ENCODE measurements at regions not wholly inside any gene's neighbourhood (a gene's known extent, or its start where the extent isn't known, plus 50 kb on each side); places are given as distances from the start of the nearest gene placed in this dataset.

DNA sequence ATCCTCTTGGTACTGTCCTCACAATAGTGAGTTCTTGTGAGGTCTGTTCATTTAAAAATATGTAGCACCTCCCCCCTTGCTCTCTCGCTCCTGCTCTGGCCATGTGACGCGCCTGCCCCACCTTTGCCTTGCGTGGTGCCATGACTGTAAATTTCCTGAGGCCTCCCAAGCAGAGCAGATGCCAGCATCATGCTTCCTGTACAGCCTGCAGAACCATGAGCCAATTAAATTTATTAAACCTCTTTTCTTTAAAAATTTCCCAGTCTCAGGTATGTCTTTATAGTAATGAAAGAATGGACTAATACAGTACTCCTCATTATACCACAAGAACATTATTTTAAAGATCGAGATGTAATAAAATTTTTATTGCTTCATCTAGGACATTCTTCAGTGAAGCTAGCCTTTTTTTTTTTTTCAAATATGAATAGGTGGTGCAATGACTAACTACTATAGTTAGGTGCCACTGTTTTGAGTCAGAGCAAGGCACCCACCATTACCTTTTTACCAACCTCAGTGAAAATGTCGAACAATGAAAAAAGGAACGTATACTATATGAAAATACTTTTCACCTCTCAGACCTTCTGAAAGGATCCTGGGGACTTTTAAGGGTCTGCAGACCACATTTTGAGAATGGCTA lies 191.1 kb upstream of the SGK1 start:
- ChIA-PET CTCF (no interaction called here), POLR2A (no interaction called here)
- H3K9me3 Mint-ChIP-seq: no peaks in the 10 kb centered on the region
- no peaks in the 10 kb centered on the region for H3K4me1 ChIP-seq (ENCODE audit: insufficient read depth, low read length)
- H3K27me3 Mint-ChIP-seq: no peaks in the 10 kb centered on the region
- H3K27ac ChIP-seq (ENCODE audit: low read depth, low read length): no peak overlapping the region
- no peaks in the 10 kb centered on the region for H3K36me3 ChIP-seq (ENCODE audit: insufficient read depth, low read length)
- no peaks in the 10 kb centered on the region for H3K27me3 ChIP-seq (ENCODE audit: insufficient read depth, low read length, poor library complexity, severe bottlenecking)
- no peaks in the 10 kb centered on the region for H3K4me1 Mint-ChIP-seq
- no peak overlapping the region for H3K4me3 Mint-ChIP-seq
- no peaks in the 10 kb centered on the region for H3K9me3 ChIP-seq (ENCODE audit: low read length)
- no peak for DNase-seq
- H3K36me3 Mint-ChIP-seq: no peaks in the 10 kb centered on the region
- no peak overlapping the region for H3K27ac Mint-ChIP-seq
- H3K4me3 ChIP-seq (ENCODE audit: low read length): no peak overlapping the region

DNA sequence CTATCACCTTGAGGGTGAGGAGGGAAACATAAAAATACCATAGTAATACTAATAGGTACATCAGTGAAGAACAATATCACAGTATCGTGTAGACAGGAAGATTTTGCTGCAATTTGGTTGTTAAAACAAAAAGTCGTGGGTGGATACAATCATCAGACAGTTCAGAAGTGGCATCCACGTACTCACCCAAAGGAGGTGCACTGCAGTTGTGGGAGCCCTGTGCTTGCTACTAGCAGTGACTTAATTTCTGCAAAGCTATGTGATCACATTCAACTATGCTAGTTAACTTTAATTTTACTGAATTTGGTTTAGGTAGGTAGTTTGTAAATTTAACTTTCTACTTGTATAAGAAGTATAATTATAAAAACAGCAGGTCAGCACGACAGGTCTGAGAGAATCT lies 188.2 kb upstream of the SGK1 start:
- peaks cover 0 to 1% of the 10 kb centered on the region in 2 donors for H3K27me3 Mint-ChIP-seq
- Histone ChIP-seq H3K27me3 (ENCODE audit: insufficient read depth, low read length, poor library complexity, severe bottlenecking) (no peaks in the 10 kb centered on the region), H3K4me1 (ENCODE audit: insufficient read depth, low read length) (no peaks in the 10 kb centered on the region), H3K36me3 (ENCODE audit: insufficient read depth, low read length) (no peaks in the 10 kb centered on the region), H3K9me3 (ENCODE audit: low read length) (no peaks in the 10 kb centered on the region), H3K27ac (ENCODE audit: low read depth, low read length) (no peak overlapping the region), H3K4me3 (ENCODE audit: low read length) (no peak overlapping the region)
- H3K4me3 Mint-ChIP-seq: no peak overlapping the region
- ChIA-PET POLR2A (no interaction called here), CTCF (no interaction called here)
- H3K27ac Mint-ChIP-seq: no peak overlapping the region
- H3K9me3 Mint-ChIP-seq: no peaks in the 10 kb centered on the region
- no peak for DNase-seq
- no peaks in the 10 kb centered on the region for H3K36me3 Mint-ChIP-seq
- H3K4me1 Mint-ChIP-seq: no peaks in the 10 kb centered on the region

- CTCF ChIA-PET: no interaction called here
- H3K9me3 ChIP-seq (ENCODE audit: low read length): no peaks in the 10 kb centered on the region
- H3K27ac ChIP-seq (ENCODE audit: low read depth, low read length): no peak overlapping the region
- H3K36me3 ChIP-seq (ENCODE audit: insufficient read depth, low read length): no peaks in the 10 kb centered on the region
- Mint-ChIP-seq H3K9me3 (no peaks in the 10 kb centered on the region), H3K27me3 (peaks cover 0 to 1% of the 10 kb centered on the region in 2 donors), H3K36me3 (no peaks in the 10 kb centered on the region), H3K4me1 (no peaks in the 10 kb centered on the region), H3K27ac (no peak overlapping the region), H3K4me3 (no peak overlapping the region)
- POLR2A ChIA-PET: no interaction called here
- H3K27me3 ChIP-seq (ENCODE audit: insufficient read depth, low read length, poor library complexity, severe bottlenecking): no peaks in the 10 kb centered on the region
- no peak for DNase-seq
- H3K4me3 ChIP-seq (ENCODE audit: low read length): no peak overlapping the region
- no peaks in the 10 kb centered on the region for H3K4me1 ChIP-seq (ENCODE audit: insufficient read depth, low read length)
These were observed 185.8 kb upstream of the SGK1 start for GRCh38 chr6:134503585-134504281.

- CTCF ChIA-PET: no interaction called here
- H3K36me3 Mint-ChIP-seq: no peaks in the 10 kb centered on the region
- no peak overlapping the region for H3K4me3 Mint-ChIP-seq
- no peaks in the 10 kb centered on the region for H3K27me3 ChIP-seq (ENCODE audit: insufficient read depth, low read length, poor library complexity, severe bottlenecking)
- H3K4me3 ChIP-seq (ENCODE audit: low read length): no peak overlapping the region
- H3K36me3 ChIP-seq (ENCODE audit: insufficient read depth, low read length): no peaks in the 10 kb centered on the region
- H3K9me3 ChIP-seq (ENCODE audit: low read length): no peaks in the 10 kb centered on the region
- H3K27ac Mint-ChIP-seq: no peak overlapping the region
- no peaks in the 10 kb centered on the region for H3K9me3 Mint-ChIP-seq
- DNase-seq: no peak
- H3K27ac ChIP-seq (ENCODE audit: low read depth, low read length): no peak overlapping the region
- POLR2A ChIA-PET: no interaction called here
- H3K4me1 ChIP-seq (ENCODE audit: insufficient read depth, low read length): no peaks in the 10 kb centered on the region
- no peaks in the 10 kb centered on the region for H3K4me1 Mint-ChIP-seq
- peaks cover 0 to 1% of the 10 kb centered on the region in 2 donors for H3K27me3 Mint-ChIP-seq
These were observed 185.0 kb upstream of the SGK1 start for GRCh38 chr6:134502614-134503549.

DNA sequence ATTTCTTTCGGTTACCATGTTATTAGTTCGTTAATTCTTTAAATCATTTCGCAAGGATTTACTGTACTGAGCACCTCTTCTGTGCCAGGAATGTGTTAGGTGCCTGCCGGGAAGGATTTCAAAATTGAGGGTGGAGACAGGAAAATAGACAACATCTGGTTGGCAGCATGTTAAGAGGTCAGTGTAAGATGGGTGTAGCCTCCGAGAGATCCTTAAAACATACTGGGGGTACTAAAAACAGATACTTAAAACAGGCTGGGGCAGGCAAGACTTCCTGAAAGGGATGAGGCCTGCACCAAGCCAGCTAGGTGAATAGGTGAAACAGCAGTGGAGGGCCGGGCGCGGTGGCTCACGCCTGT lies 178.0 kb upstream of the SGK1 start:
- Histone ChIP-seq H3K9me3 (ENCODE audit: low read length) (no peaks in the 10 kb centered on the region), H3K36me3 (ENCODE audit: insufficient read depth, low read length) (no peaks in the 10 kb centered on the region), H3K4me1 (ENCODE audit: insufficient read depth, low read length) (no peaks in the 10 kb centered on the region), H3K27me3 (ENCODE audit: insufficient read depth, low read length, poor library complexity, severe bottlenecking) (no peaks in the 10 kb centered on the region), H3K4me3 (ENCODE audit: low read length) (no peak overlapping the region), H3K27ac (ENCODE audit: low read depth, low read length) (no peak overlapping the region)
- peaks cover 4 to 5% of the 10 kb centered on the region in 2 donors for H3K27me3 Mint-ChIP-seq
- ChIA-PET POLR2A (no interaction called here), CTCF (no interaction called here)
- no peaks in the 10 kb centered on the region for H3K9me3 Mint-ChIP-seq
- H3K4me1 Mint-ChIP-seq: no peaks in the 10 kb centered on the region
- no peak for DNase-seq
- no peak overlapping the region for H3K4me3 Mint-ChIP-seq
- no peak overlapping the region for H3K27ac Mint-ChIP-seq
- no peaks in the 10 kb centered on the region for H3K36me3 Mint-ChIP-seq

GRCh38 chr6:134495203-134495889 lies 177.4 kb upstream of the SGK1 start:
- no peaks in the 10 kb centered on the region for H3K27me3 ChIP-seq (ENCODE audit: insufficient read depth, low read length, poor library complexity, severe bottlenecking)
- no peaks in the 10 kb centered on the region for H3K4me1 ChIP-seq (ENCODE audit: insufficient read depth, low read length)
- POLR2A ChIA-PET: no interaction called here
- H3K27ac ChIP-seq (ENCODE audit: low read depth, low read length): no peak overlapping the region
- no peaks in the 10 kb centered on the region for H3K9me3 ChIP-seq (ENCODE audit: low read length)
- H3K27me3 Mint-ChIP-seq: peaks cover 4 to 5% of the 10 kb centered on the region in 2 donors
- H3K4me3 Mint-ChIP-seq: no peak overlapping the region
- no peak overlapping the region for H3K27ac Mint-ChIP-seq
- no peak for DNase-seq
- H3K9me3 Mint-ChIP-seq: no peaks in the 10 kb centered on the region
- H3K36me3 Mint-ChIP-seq: no peaks in the 10 kb centered on the region
- no peak overlapping the region for H3K4me3 ChIP-seq (ENCODE audit: low read length)
- H3K4me1 Mint-ChIP-seq: no peaks in the 10 kb centered on the region
- CTCF ChIA-PET: no interaction called here
- H3K36me3 ChIP-seq (ENCODE audit: insufficient read depth, low read length): no peaks in the 10 kb centered on the region

DNA sequence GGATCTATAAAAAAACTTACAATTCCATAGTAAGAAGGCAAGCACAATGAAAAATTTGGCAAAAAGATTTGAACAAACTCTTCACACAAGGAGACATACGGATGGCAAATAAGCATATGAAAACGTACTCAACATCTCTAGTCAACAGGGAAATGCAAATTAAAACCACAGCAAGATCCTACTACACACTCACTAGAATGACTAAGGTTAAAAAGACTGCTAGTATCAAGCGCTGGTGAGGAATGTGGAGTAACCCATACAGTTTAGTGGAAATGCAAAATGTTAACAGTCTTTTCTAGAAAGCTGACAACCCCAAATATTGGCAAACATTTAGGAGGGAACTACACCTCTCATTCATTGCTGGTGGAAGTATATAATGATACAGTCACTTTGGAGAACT lies 175.9 kb upstream of the SGK1 start:
- H3K9me3 Mint-ChIP-seq: no peaks in the 10 kb centered on the region
- CTCF ChIA-PET: interaction anchor here (1.7 kb wide), 1 partner anchor 147 kb away, joined by 3 read pairs; no protein-coding TSS in a partner anchor
- Histone ChIP-seq H3K4me1 (ENCODE audit: insufficient read depth, low read length) (no peaks in the 10 kb centered on the region), H3K27me3 (ENCODE audit: insufficient read depth, low read length, poor library complexity, severe bottlenecking) (no peaks in the 10 kb centered on the region), H3K9me3 (ENCODE audit: low read length) (no peaks in the 10 kb centered on the region), H3K36me3 (ENCODE audit: insufficient read depth, low read length) (no peaks in the 10 kb centered on the region), H3K27ac (ENCODE audit: low read depth, low read length) (no peak overlapping the region), H3K4me3 (ENCODE audit: low read length) (no peak overlapping the region)
- no peak overlapping the region for H3K27ac Mint-ChIP-seq
- POLR2A ChIA-PET: no interaction called here
- no peaks in the 10 kb centered on the region for H3K36me3 Mint-ChIP-seq
- H3K4me1 Mint-ChIP-seq: no peaks in the 10 kb centered on the region
- no peak for DNase-seq
- peaks cover 5 to 7% of the 10 kb centered on the region in 2 donors for H3K27me3 Mint-ChIP-seq
- H3K4me3 Mint-ChIP-seq: no peak overlapping the region

DNA sequence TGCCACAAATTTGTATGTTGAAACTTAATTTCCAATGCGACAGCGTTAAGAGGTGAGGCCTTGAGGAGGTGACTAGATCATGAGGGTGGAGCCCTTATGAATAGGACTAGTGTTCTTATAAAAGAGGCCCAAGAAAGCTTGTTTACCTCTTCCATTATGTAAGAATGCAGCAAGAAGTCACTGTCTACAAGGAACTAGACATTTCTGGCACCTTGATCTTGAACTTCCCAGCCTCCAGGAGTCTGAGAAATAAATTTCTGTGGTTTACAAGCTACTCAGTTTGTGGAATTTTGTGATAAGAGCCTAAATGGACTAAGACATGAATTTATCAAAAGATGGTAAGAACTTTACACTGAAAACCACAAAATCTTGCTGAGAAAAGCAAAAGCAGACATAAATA lies 173.6 kb upstream of the SGK1 start:
- H3K27ac ChIP-seq (ENCODE audit: low read depth, low read length): no peak overlapping the region
- Mint-ChIP-seq H3K9me3 (no peaks in the 10 kb centered on the region), H3K27ac (no peak overlapping the region), H3K27me3 (peaks cover 5 to 7% of the 10 kb centered on the region in 2 donors), H3K4me1 (no peaks in the 10 kb centered on the region), H3K4me3 (no peak overlapping the region), H3K36me3 (peaks cover 0 to 4% (median 0%) of the 10 kb centered on the region in 3 donors)
- H3K4me3 ChIP-seq (ENCODE audit: low read length): no peak overlapping the region
- H3K4me1 ChIP-seq (ENCODE audit: insufficient read depth, low read length): no peaks in the 10 kb centered on the region
- H3K36me3 ChIP-seq (ENCODE audit: insufficient read depth, low read length): no peaks in the 10 kb centered on the region
- no peaks in the 10 kb centered on the region for H3K9me3 ChIP-seq (ENCODE audit: low read length)
- ChIA-PET CTCF (no interaction called here), POLR2A (no interaction called here)
- no peak for DNase-seq
- no peaks in the 10 kb centered on the region for H3K27me3 ChIP-seq (ENCODE audit: insufficient read depth, low read length, poor library complexity, severe bottlenecking)
